Kidney (tissue), 13 donors: ENCODE measurements at regions not wholly inside any gene's neighbourhood (a gene's known extent, or its start where the extent isn't known, plus 50 kb on each side); places are given as distances from the start of the nearest gene placed in this dataset.
A peak's percentile ranks its signal among the peaks of the same experiment; 100 is the strongest.

Experiments used
- DNase-seq, 5 donors: peaks; one replicate each; pipeline ENCODE4 v3.0.0-alpha.2; 2013 to 2020
- FAIRE-seq: peaks from 2 replicates; lab custom pipeline; 2012; peaks lifted over from hg19 to GRCh38; lab: Jason Lieb, UNC
- H3K27ac ChIP-seq, 2 donors: one replicate each; pipeline ENCODE4 v1.7.0; 2013; ENCODE audit warnings: low read depth in 2 of 2, low read length in 2 of 2, inconsistent platforms in 1 of 2
- H3K27me3 ChIP-seq: one replicate; pipeline ENCODE4 v1.7.1; 2013; ENCODE audit warnings: low read length, inconsistent platforms; ENCODE audit not compliant: control insufficient read depth, insufficient read depth
- H3K36me3 ChIP-seq, 3 donors: one replicate each; pipeline versions ENCODE4 v1.7.0 to v1.7.1; 2013; ENCODE audit warnings: low read length in 3 of 3, control low read depth in 1 of 3, inconsistent platforms in 1 of 3; ENCODE audit not compliant: insufficient read depth in 3 of 3, control insufficient read depth in 2 of 3
- H3K4me1 ChIP-seq, 3 donors: one replicate each; pipeline versions ENCODE4 v1.7.0 to v1.7.1; 2013; ENCODE audit warnings: low read length in 3 of 3, inconsistent platforms in 1 of 3, low read depth in 1 of 3; ENCODE audit not compliant: control insufficient read depth in 2 of 3, insufficient read depth in 2 of 3
- H3K4me3 ChIP-seq, 3 donors: one replicate each; pipeline versions ENCODE4 v1.7.0 to v1.8.1; 2013; ENCODE audit warnings: low read length in 3 of 3, control low read depth in 1 of 3, inconsistent platforms in 1 of 3
- H3K9ac ChIP-seq, 3 donors: one replicate each; pipeline versions ENCODE4 v1.7.0 to v1.7.1; 2013; ENCODE audit warnings: low read length in 3 of 3, control low read depth in 1 of 3, inconsistent platforms in 1 of 3
- H3K9me3 ChIP-seq, 3 donors: one replicate each; pipeline versions ENCODE4 v1.7.0 to v1.7.1; 2013; ENCODE audit warnings: low read length in 3 of 3, control low read depth in 1 of 3, inconsistent platforms in 1 of 3; ENCODE audit not compliant: control insufficient read depth in 2 of 3, insufficient read depth in 1 of 3
- intact Hi-C: fragments of 100-400 bp; cut with DNase I; formaldehyde crosslinking; loops from one replicate; pipeline ENCODE4 v1.11.1; 2022
- TF ChIP-seq, protein P1 (sequence below): IDR thresholded peaks from 3 replicates; pipeline ENCODE4 v1.5.1; 2012; ENCODE audit warnings: mild to moderate bottlenecking, moderate library complexity, borderline replicate concordance; ENCODE audit not compliant: insufficient read depth; ENCODE audit errors: extremely low read depth
- donor health status: control.
- donor health status: control.
- donor health status: control.
- donor health status: control.
- donor health status: control.
- donor health status: DM: yes; HTN: yes; CAD: no.
- donor health status: Normal renal cell carcinoma (clear cell type).

DNA sequence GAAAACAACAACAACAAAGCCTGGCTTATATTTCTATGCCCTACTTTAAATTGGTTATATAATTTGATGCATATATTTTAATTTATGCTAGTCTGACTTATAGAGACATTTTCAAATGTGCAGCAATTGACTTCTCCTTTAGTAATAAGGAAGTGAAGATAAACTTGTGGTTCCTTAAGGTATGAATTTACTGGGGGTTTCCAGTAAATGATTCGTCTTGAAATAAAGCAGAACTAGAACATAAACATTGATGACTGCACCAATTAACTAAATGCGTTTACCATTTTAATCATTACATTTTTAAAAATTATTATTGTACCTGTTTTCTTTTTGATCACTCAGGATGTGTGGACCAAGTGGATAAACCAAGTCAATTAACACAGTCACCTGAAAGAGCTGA lies 99.6 kb upstream of the CCSER1 start:
- H3K27ac ChIP-seq, result no peak overlapping the region
- TF ChIP-seq, protein P1, sequence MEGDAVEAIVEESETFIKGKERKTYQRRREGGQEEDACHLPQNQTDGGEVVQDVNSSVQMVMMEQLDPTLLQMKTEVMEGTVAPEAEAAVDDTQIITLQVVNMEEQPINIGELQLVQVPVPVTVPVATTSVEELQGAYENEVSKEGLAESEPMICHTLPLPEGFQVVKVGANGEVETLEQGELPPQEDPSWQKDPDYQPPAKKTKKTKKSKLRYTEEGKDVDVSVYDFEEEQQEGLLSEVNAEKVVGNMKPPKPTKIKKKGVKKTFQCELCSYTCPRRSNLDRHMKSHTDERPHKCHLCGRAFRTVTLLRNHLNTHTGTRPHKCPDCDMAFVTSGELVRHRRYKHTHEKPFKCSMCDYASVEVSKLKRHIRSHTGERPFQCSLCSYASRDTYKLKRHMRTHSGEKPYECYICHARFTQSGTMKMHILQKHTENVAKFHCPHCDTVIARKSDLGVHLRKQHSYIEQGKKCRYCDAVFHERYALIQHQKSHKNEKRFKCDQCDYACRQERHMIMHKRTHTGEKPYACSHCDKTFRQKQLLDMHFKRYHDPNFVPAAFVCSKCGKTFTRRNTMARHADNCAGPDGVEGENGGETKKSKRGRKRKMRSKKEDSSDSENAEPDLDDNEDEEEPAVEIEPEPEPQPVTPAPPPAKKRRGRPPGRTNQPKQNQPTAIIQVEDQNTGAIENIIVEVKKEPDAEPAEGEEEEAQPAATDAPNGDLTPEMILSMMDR, result no peak
- no peak for FAIRE-seq

GRCh38 chr4:90028460-90028859 lies 98.7 kb upstream of the CCSER1 start:
- FAIRE-seq, result no peak
- Histone ChIP-seq H3K9ac (no peak overlapping the region), H3K4me3 (no peak overlapping the region), H3K27me3 (no peaks in the 10 kb centered on the region), H3K9me3 (no peaks in the 10 kb centered on the region), H3K4me1 (no peaks in the 10 kb centered on the region), H3K36me3 (no peaks in the 10 kb centered on the region), H3K27ac (no peak overlapping the region)
- DNase-seq, result no peak
- intact Hi-C loops, result no loop called here
- TF ChIP-seq, protein P1, result no peak

More for the DNA sequence above, 99.6 kb upstream of the CCSER1 start:
- H3K36me3 ChIP-seq, result no peaks in the 10 kb centered on the region
- DNase-seq, result no peak
- no peak overlapping the region for H3K4me3 ChIP-seq
- no peaks in the 10 kb centered on the region for H3K9me3 ChIP-seq
- no peaks in the 10 kb centered on the region for H3K4me1 ChIP-seq
- intact Hi-C loops, result no loop called here
- no peak overlapping the region for H3K9ac ChIP-seq
- H3K27me3 ChIP-seq, result no peaks in the 10 kb centered on the region

DNA sequence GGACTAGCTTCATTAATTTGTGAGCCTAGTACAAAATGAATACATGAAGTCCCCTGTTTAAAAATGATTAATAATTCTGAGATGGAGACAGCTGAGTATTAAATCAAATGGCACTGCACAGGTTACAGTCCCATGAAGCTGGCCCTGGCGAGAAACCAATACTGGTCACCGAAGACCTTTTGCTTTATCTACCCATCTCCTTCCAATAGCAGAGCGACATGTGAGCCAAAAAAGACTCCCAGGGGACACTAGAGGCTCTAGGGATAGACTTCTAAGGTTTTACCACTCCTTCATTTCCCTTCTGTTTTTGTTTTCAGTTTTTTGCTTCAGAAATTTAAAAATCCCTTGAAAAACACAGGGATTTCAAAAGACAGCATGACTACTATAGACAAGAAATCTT lies 97.0 kb upstream of the CCSER1 start:
- Histone ChIP-seq H3K9ac (no peak overlapping the region), H3K36me3 (no peaks in the 10 kb centered on the region), H3K27ac (no peak overlapping the region), H3K4me1 (no peaks in the 10 kb centered on the region), H3K27me3 (no peaks in the 10 kb centered on the region), H3K9me3 (no peaks in the 10 kb centered on the region), H3K4me3 (no peak overlapping the region)
- FAIRE-seq, result no peak
- intact Hi-C loops, result no loop called here
- DNase-seq, result no peak
- TF ChIP-seq, protein P1, result no peak

DNA sequence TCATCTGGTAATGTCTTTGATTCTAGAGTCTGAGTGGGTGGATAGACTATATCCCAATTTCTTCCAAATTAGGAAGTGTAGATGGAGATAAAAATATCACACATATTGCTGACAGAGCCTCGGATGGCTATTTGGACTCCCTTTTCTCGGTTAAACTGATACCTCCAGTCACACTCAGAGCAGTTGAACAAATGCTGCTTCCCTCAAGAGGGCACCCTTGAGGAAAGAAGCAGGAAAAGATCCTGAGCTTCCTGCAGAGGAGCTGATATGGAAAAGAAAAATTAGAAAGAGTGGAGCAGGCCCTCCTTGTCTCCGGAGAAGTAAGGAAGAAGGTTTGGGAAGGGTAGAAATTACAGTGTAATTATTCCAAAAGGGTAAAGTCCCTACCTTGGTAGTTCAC lies 96.2 kb upstream of the CCSER1 start:
- FAIRE-seq, result no peak
- DNase-seq, result peak in 1 of 5 donors; percentile 28
- H3K36me3 ChIP-seq, result no peaks in the 10 kb centered on the region
- H3K4me1 ChIP-seq, result no peaks in the 10 kb centered on the region
- H3K4me3 ChIP-seq, result no peak overlapping the region
- TF ChIP-seq, protein P1, result peak; percentile 38
- no peaks in the 10 kb centered on the region for H3K27me3 ChIP-seq
- intact Hi-C loops, result no loop called here
- no peak overlapping the region for H3K9ac ChIP-seq
- H3K27ac ChIP-seq, result no peak overlapping the region
- H3K9me3 ChIP-seq, result no peaks in the 10 kb centered on the region
